ENCODE measurements at regions not wholly inside any gene's neighbourhood (a gene's known extent, or its start where the extent isn't known, plus 50 kb on each side); places are given as distances from the start of the nearest gene placed in this dataset.

- TF ChIP-seq CTCF (conservative IDR thresholded peaks at IDR 0.05) = no peak
- TF ChIP-seq ZFX (IDR thresholded peaks at IDR 0.05) = no peak
Observed at GRCh38 chr9:36765077-36765390, 192.3 kb downstream of the MELK start.

Data from C4-2B (cell line).